Activated naive CD4-positive, alpha-beta T cell treated with Interleukin-2 at 50 U/mL for 16 hours (primary cell): ENCODE measurements at regions not wholly inside any gene's neighbourhood (a gene's known extent, or its start where the extent isn't known, plus 50 kb on each side); places are given as distances from the start of the nearest gene placed in this dataset.
"Not testable (repeated sequence)": the region's sequence is repeated elsewhere in the genome, so short reads cannot be mapped to it uniquely, and the experiment has no call there.

Source experiments
- DNase-seq: peaks from one replicate; pipeline ENCODE4 v3.0.0-alpha.2; 2020

DNA sequence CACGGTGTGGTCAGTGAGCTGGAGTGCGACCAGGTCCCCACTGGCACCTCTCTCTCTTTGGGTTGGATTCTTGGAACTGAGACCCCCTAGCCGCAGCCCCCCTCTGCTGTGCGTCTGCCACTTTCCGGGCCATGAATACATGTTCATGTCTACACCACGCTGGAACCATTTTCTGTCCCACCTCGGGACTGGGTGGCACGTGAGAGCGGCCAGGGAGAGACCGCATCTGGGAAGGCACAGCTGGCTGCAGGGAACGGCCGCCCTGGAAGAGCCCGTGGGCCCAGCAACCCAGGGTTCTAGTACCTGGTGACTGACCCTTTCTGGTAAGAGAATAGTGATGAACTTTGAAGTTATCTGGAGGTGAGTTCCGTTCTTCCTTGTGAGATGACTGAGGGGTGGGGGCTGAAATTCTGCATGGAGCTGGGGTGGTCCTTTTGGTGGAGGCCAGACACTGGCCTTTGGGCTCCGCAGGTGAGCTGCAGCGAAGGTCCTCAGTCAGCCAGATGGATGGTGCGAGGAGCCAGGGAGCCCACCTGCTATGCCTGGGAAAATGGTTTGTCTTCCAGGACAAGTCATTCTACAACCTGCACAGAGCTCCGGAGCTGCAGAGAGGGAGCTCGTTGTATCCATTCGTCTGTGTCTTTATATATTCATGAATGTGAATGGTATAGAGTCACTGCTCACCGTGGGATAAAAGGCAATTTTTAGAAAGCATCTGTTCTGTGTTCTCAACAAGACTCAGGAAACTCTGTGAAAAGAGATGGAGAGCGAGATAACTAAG is 223.5 kb downstream of the NDUFA10 start:
- DNase-seq, result no peak

GRCh38 chr2:239800785-239801386 is 224.3 kb downstream of the NDUFA10 start:
- no peak for DNase-seq

DNA sequence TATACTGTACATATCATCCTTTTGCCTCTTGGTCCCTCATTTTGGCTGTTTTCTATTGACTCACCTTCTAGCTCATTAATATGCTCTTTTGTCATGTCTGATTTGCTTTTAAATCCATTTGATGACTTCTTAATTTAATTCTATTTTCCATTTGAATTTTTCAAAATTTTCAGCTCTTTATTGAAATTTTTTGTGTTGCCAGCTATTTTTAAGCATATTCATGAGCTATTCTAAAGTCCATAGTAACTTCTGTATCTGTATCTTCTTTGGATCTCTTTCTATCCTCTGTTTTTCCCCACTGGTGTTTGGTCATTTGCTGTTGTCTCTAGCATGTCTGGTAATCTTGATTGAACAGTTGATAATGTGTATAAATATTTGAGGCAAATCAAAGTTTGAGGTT is 227.8 kb downstream of the NDUFA10 start:
- no peak for DNase-seq

DNA sequence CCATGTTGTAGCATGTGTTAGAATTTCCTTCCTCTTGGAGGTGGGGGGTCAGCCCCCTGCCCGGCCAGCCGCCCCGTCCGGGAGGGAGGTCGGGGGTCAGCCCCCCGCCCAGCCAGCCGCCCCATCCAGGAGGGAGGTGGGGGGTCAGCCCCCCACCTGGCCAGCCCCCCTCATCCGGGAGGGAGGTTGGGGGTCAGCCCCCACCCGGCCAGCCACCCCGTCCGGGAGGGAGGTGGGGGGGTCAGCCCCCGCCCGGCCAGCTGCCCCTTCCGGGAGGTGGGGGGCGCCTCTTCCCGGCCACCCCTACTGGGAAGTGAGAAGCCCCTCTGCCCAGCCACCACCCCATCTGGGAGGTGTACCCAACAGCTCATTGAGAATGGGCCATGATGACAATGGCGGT is 229.4 kb downstream of the NDUFA10 start:
- not testable (repeated sequence) for DNase-seq

DNA sequence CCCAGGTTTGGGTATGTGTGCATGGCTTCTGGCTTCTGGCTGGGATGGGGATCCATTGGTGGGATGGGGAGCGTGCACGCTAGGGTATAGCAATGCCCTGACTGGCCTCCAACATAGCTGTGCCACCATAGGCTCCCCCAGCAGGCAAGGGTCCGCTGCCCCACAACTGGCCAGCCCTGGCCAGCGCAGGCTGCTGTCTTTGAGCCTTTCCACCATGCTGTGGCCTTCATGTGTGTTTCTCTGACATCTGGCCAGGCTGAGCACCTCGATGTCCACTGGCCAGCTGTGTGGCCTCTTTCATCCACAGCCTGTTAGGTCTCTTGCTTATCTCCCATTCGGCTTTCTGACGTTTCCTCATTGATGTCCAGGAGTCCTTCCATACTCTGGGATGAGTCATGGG is 231.3 kb downstream of the NDUFA10 start:
- no peak for DNase-seq

DNA sequence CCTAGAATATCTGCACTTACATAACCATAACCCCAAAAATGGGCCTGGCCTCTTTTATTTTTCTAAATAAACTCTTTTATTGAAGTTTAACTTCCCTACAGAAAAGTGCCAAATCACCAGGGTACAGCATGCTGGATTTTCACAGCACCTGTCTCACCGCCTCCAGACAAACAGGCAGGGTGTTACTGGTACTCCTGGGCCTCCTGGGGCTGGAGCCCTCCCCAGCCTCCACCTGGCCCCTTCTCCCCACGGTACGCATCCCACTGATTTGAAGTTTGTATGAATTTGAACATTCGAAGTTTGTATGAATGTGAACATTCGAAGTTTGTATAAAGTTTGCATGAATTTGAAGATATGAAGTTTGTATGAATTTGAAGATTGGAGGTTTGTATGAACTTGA is 232.1 kb downstream of the NDUFA10 start:
- DNase-seq, result no peak

DNA sequence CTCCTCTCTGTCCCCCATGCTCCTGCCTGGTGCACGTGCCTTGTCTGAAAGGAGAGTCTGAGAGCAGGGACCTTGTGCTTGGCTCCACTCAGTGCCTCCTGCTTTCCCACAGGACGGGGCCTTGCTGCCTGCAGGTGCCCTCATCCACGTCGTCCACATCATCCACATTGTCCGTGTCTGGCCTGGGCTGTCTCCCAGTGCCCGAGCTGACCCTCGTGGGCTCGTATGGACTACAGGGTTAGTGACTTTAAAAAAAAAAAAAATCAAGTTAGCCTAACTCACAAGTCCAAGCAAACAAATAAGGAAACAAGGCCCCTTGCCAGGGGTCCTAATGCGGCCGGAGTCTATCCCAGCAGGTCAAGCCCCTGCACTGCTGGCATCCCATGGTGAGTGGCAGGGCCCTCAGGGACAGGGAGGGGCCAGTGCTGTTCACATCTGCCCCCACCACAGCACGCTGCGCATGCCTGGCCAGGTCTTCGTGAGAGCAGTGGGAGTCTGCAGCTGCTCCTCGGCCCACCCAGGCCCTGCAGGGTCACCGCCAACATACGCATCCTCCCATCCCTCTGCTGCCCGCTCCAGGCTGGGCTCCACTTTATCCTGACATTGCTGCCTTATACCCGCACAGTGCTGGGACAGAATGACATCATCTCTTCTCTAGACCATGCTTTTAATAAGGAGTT is 232.6 kb downstream of the NDUFA10 start:
- DNase-seq, result no peak

- DNase-seq, result no peak
Measured at GRCh38 chr2:239791526-239792404, 233.4 kb downstream of the NDUFA10 start.

DNA sequence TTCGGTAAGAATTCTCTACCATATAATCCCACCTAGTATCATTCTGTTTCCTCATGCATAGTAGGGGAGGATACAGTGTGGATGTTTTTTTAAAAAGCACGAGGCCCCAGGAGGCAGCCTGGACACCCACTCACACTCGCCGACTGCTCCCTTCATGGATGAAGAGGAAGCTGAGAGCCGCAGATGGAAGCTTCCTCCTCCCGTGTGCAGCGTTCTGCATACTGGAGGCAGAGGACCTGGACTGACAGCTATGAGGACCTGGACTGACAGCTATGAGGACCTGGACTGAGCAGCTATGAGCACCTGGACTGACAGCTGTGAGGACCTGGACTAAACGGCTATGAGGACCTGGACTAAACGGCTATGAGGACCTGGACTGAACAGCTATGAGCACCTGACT is 234.4 kb downstream of the NDUFA10 start:
- DNase-seq, result no peak

- DNase-seq, result no peak
Measured at GRCh38 chr2:239790313-239790712, 234.8 kb downstream of the NDUFA10 start.

GRCh38 chr2:239789711-239790110 is 235.4 kb downstream of the NDUFA10 start:
- no peak for DNase-seq

GRCh38 chr2:239788576-239789098 is 236.5 kb downstream of the NDUFA10 start:
- DNase-seq, result no peak

DNA sequence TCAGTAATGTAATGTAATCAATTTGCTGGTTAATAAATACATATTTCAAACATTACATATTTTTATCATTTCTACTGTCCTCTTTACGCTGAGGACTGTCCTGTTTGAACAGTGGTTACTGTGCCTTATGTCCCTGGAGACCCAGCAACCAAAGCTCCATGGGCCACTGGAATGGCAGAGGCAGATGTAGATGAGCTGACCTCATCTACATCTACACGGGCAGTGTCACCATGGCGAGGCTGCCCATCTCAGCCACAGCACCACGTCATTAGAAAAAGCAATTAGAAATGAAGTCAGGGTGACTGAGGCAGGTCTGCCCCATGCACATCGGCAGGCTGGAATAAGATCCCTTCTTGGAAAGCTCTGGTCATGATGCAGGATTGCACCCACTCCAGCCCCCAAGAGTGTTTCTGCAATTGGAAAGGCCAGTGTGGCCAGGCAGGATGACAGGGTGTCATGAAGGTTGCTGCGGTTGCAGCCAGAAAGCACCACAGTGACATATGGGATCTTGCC is 237.5 kb downstream of the NDUFA10 start:
- DNase-seq, result no peak

GRCh38 chr2:239786791-239787190 is 238.4 kb downstream of the NDUFA10 start:
- DNase-seq, result no peak

- no peak for DNase-seq
Measured at GRCh38 chr2:239781454-239781853, 243.7 kb downstream of the NDUFA10 start.

GRCh38 chr2:239780236-239780994 is 244.7 kb downstream of the NDUFA10 start:
- DNase-seq, result no peak

DNA sequence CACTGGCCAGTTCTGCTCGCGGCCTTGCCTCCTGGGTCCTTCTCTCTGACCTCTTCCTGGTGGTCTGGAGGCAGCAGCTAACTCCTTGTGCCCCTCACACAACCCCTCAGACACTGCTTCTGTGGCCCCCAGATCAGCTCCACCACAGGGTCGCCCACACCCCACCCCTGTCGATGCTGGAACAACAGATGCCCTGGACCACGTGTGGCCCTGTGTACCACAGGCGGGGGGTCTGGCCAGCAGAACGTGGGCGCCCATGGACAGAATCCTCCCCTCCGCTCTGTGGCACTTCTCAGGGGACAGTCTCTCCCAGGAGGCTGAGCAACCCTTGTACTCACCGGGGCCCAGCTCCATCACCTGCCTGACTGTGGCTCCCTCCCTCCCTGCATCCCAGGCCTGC is 245.6 kb downstream of the NDUFA10 start:
- DNase-seq, result no peak

DNA sequence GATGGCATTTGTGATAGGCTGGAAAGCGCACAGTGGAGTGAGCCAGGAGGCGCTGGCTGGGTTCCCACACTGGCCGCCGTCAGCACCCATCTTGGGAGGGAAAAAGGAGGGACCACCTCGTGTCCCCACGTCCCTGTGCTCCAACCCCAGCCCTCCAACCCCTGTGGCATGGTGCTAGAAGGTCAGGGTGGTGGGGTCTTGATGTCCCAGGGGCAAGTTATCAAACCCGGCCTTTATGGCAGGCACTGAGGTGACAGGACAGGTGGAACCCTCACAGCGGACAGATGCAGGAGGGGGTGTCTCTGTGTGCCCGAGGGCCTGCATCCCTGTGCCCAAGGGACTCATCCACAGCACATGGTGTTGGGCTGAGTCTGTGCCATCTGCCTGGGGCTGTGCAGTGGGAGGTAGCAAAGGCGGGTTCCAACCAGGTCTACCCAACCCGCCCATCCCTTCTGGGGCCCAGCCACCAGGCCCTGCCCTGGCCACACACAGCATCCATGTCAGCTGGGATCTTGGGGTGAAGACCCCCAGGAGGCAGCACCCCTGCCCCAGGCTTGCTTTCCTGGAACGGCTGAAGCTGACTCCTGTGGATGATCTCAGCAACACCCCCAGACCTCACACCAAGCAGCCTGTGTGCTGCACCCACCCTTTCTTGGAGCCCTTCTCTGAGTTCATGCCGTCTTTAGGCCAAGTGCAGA is 246.1 kb downstream of the NDUFA10 start:
- no peak for DNase-seq

- DNase-seq, result no peak
Measured at GRCh38 chr2:239778042-239778851, 246.9 kb downstream of the NDUFA10 start.

- no peak for DNase-seq
Measured at GRCh38 chr2:239777219-239777618, 247.9 kb downstream of the NDUFA10 start.
